HT-29 (cell line): ENCODE measurements at regions not wholly inside any gene's neighbourhood (a gene's known extent, or its start where the extent isn't known, plus 50 kb on each side); places are given as distances from the start of the nearest gene placed in this dataset.
"Not testable (repeated sequence)": the region's sequence is repeated elsewhere in the genome, so short reads cannot be mapped to it uniquely, and the experiment has no call there.

Source experiments
- DNase-seq: peaks from one replicate; pipeline ENCODE4 v3.0.0-alpha.2; 2015; ENCODE audit warnings: low spot score

DNA sequence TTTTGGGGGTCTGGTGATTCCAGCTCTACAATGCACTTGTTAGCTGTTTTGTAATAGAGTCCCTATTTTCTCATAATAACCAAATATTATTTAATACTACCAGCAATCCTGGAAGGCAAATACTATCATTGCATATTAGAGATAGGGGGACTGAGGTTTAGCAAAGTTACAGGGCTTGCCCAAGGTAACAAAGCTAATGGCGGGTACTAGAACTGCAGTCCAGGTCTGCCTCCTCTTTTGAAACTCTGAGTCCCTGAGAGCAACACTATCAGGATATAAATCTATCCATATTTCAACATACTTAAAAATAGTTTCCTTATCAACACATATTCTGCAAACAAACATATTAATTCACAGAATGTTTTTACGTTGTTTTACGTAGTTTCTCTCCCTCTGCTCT lies 235.5 kb upstream of the ACVR2A start:
- DNase-seq = no peak

DNA sequence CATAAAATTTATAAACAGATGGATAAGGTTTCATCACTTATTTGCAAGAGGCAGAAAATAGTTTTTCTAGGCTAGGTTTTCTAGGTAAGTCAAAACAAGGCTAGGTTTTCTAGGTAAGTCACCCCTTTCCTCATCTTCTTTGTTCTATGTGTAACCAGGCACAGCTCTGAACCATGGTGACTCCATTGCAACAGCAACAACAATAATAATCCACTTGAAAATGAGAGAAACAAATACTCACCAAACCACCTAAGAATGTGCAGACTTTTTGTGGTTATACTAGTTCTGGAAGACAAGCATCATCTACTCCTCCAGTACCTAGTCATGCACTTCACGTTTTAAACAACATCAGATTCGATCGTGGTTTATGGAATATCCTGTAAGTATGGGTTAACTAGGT lies 237.4 kb upstream of the ACVR2A start:
- no peak for DNase-seq

DNA sequence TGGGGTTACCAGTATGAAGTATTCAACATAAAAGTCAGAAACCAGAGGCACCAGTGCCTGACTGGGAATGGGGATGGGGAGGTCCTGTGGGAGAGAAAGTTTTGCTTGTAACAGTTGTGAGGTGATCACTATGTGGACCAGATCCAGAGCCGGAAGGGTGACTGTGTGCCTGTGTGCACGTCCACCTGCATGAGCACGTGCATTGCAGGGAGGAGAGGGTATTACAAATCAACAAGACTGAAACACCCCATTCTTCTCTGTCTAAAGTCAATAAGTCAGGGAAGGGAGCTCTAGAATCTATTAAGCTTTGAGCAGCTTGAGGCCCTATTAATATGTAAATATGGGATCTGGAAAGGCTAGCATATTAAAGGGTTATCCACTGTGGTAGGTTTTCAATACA lies 241.0 kb upstream of the ACVR2A start:
- no peak for DNase-seq

DNA sequence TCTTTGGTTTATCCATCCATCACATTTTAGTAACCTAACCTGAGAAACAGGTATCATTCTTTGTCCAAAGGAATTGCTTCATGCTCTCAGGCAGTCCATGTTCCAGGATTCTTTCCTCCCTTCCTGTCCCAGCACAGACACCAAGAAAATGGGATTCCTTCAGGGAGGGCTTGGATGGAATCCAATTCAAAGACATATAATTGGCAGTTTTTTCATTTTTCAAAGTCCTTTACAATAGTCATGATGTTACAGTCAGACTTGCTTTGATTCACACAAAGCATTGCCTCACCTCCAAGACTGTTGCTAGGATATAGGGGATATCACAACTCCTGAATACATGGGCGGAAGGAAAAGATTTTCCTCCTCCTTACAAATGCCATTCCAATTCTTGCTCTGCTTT lies 241.4 kb upstream of the ACVR2A start:
- no peak for DNase-seq

DNA sequence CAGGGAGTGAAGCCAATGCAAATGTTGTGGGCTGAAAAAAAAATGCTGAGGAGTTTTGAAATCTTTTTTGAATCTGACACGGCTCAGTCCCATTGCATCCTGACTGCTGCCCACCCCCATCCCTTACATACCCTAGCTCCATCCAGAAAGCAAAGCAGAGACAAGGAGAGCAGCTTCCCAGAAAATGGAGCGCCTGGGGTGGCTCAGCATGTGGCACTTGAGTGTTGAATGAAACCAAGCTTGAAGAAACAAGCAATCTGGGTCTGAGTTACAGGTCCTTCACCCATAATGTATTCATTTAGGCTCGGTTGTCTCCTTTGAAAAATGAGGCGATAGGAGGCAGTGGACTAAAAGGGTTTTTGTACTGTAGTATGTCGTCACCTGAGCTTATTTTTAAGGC lies 244.2 kb upstream of the ACVR2A start:
- DNase-seq = no peak

DNA sequence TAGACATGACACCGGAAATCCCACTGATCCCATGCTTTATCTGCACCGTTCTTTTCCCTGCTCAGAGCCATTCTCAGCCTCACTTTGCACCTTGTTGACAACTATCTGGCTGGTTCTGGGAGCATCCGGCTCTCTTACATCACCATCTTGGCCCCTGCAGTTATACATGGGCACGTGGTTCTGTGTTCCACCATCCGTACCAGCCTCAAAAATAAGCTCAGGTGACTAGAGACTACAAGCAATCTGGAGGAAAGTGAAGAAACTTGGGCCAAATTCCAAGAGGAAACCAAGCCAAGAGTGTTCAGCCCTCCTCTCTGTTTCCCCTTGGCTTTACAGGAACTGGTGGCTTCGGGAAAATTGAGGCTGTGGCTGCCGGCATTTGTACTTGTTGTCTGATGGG lies 244.6 kb upstream of the ACVR2A start:
- DNase-seq = no peak

DNA sequence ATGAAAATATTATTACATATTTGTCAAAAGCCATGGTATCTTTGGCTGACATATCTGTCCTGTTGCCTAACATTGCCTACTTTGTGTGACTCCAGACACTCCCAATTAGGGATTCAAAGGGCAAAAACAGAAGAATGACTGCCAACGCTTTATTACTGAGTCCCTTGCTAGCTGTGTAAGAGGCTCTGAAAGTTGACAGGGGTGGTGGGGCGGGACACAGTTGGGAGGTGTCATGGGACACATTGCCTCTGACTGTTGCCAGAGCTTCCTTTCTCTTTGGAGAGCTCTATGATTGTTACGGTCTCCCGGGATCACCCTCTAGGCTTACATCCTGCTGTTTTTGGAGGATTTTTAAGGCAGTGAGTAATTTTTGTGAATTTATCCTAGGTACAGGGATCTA lies 249.6 kb upstream of the ACVR2A start:
- DNase-seq = no peak

DNA sequence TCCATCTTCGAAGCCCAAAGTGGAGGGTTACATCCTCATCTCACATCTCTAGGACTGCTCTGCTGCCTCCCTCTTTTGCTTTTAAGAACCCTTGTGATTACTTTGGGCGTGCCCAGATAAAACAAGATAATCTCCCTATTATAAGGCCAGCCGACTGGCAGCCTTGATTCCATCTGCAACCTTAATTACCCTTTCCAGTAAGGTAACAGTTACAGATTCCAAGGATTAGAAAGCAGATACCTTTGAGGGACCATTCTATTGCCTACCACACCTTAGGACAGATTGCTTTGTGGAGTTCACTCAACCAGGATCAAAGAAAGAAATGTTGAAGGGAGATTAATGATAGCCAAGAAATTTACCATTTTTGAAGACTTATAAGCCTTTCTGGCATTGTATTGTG lies 250.8 kb upstream of the ACVR2A start:
- no peak for DNase-seq

DNA sequence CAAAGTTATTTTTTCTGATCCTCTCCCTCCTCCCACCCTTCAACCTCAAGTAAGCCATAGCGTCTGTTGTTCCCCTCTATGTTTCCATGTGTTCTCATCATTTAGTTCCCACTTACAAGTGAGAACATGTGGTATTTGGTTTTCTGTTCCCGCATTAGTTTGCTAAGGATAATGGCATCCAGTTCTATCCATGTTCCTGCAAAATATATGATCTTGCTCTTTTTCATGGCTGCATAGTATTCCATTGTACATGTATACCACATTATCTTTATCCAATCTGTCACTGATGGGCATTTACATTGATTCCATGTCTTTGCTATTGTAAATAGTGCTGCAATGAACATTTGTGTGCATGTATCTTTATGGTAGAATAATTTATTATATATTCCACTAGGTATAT lies 252.0 kb upstream of the ACVR2A start:
- not testable (repeated sequence) for DNase-seq

DNA sequence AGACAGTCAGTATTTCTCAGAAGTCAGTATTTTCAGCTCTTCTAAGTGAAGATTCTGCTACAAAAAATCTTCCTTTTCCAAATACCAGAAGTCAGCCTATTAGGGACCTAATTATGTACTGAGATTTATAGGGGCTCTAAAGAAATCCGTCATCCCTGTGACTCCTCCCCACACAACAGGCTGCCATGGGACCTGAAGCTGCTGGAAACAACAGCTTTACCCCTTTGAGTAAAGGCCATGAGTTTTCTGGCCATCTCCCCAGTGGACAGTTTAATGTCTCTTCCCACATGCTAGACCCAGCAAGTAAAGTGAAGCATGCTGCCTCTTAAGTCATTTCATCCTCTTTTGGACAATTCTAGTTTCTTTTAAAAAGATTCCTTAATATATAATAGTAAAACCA lies 255.7 kb upstream of the ACVR2A start:
- no peak for DNase-seq

DNA sequence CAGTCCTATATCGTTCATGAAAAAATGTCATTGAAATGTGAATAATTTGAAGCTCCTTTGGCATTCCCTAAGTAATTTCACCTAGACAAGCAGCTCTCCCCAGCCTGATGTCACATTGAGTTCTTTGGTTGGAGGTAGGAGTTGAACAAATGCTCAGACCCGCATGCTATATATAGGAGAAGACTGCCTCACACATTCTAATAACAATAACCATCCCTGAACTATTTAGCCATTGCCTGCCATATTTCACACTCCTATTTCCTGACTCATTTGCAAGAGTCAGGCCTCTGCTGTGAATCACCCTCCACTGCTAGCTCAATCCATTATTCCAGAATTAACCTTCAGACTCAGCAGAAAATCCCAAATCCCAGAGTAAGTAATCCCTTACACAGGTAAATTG lies 256.6 kb upstream of the ACVR2A start:
- DNase-seq = no peak

DNA sequence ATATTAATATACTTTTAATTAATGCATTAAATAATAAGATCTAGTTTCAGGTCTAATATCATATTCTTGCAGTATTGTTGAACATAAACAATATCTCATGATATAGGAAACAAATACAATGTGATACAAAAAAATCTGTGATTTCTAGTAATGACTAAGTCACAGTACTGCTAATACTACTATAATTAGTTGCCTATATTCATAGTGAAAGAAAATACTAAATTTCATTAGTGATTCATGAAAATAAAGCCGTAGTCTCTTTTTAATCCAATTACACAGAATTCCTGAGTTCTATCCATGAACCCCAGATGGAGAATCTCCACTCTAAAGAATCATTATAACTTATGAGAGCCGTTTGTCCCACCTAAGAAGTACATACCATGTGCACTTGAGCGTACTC lies 266.3 kb upstream of the ACVR2A start:
- no peak for DNase-seq

DNA sequence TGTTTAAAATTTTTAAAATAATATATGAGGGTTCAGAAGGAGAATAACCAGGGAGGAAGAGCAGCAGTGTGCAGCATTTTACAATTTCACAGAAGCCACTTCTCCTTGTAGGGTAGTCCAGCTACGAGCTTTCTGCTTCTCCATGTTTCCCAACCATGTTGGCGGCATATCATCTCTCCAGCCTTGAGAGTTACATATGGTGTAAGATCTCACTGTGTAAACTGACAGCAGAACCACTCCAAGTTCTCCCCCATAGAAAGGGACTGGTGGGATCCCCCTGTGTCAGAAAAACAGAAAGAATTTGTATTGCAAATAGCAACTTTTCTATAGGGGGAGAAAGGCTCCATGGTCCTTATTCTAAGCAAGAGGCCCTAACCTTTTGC lies 266.8 kb upstream of the ACVR2A start:
- DNase-seq = no peak

DNA sequence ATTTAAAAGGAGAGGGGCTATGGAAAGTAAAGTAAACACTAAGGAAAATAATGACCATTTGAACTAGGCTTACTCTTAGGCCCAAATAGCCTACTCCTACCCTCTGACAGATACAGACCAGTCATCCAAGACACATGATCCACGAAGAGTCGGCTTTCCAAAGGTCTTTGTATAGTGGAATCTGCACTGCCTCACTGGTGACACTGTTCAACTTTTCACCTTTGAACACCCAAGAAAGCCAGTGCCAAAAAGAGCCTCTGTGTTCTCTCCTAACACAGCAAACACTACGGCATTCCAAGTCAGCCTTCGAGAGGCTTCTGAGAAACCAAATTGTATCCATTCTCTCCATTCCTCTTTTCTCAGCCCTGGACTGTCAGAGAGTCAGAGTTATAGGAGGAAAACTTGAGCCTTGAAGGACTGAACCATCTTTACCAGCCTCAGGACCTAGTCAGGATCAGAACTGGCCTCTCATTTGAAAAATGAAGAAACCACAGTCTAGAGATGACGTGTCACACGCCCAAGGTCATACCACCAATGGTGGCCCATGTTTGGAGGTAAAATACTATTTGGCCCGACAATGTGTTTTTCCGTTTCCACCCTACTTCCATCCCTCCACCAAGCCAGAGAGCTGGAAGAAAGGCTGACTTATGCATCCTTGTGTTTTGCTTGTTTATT lies 267.4 kb upstream of the ACVR2A start:
- DNase-seq = no peak

DNA sequence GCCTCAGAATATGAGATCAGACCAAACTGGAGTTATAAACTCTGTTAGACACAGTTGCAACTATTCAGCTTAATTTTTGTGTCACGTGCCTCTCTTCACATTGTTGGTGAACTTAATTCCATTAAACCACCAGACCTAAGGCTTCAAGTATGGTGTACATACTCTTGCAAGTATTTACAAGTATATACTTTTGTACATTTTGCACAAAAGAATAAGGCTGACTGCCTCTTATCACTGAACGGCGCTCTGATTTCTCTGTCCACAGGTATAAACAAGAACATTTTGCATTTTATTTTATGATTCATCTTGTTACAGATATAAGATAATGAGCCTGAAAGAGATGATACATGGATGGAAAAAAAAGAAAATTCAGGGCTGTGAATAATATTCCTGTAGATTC lies 269.7 kb upstream of the ACVR2A start:
- DNase-seq = no peak

DNA sequence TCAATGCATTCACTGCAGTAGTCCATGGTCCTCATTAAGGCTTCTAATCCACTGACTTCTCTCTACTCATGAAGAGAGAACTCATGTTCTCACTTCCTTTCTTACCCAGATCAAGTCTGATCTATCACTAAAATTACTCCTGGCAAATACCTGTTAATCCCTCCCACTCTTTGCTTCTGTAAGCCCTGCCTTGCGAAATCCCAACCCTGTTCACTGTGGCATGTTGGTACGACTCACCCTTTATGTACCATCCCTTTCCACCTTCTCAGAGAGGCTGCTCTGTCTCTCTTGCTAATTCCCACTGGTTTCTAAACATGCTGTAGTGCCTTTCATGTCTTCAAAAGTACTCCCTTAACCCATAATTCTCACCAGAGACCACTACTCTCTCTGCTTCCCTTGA lies 272.2 kb upstream of the ACVR2A start:
- DNase-seq = no peak

DNA sequence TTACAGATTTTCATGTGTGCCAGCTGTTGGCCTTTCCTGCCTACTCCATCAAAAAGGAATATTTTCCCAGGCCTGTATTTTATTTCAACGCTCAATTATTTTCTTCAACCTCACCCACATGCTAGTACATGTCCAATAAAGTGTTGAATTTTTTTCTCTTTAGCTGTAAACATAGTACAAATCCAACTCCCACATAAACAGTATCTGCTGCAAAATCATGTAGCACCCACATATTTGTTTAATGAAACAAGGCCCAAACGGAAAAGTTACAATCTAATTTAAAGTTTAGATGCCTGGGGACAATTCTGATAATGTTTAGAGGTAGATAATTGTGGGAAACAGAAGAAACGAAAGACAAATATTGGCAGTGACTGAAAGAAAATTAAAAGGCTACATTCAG lies 275.4 kb upstream of the ACVR2A start:
- no peak for DNase-seq

DNA sequence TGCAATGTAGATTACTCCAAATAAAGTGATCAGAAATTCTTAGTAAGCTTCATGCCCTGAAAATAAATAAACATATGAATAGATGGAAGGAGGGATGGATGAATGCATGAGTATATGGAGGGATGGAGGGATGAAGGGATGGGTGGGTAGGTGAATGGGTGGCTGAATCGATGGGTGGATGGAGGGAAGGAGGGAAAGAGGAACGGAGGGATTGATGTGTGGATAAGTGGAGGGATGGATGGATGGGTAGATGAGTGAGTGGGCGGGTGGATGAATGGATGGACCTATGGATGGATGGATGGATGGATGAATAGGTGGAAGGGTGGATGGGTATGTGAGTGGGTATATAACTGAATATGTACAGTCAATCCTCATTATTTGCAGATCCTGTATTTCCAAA lies 276.7 kb upstream of the ACVR2A start:
- no peak for DNase-seq

DNA sequence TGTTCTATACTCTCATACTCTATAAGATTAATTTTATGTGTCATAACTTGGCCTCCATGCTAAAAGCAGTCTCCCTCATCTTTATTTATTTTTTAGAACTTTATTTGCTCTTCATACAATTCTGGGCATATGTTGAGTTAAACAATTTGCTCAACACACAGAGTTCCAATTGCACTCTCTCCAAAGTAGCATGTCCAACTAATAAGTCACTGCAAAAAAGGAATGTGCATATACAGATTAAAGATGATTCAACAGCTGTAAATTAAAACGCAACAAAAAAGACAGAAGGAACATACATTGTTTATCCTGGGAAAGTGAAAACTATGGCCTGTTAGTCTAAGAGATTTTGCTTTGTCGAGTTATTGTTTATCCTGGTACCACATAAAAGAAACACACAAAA lies 277.7 kb upstream of the ACVR2A start:
- no peak for DNase-seq

DNA sequence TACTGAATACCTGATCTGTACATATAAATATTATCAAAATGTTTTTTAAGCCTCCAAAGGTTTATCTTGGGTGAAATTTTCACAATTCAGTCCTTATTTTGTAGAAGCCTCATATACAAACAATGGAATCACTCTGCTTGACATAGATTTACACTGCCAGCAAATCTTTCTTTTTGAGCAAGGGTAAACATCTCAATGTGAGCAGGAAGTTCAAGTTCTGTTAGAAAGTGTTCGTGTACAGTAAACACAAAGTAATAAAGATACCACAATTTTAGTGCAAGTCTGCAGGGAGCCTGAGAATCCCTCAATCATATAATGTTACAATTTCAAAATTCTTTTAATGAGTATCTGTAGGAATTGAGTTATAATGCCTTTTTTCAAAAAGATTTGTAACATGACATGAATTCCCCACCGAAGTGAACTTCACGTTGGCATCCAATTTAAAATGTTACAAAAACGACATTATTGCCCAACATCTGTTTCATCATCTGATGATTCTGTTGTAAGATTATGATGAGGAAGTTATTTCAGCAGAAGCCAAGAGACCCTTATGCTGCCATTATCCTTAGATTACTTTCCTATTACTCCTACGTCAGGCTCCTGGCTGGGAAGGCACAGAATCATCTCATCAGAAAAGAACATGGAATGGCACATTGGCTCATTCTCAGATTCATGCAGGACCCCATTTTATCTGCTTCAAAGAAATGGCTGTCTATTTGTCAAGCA lies 283.9 kb upstream of the ACVR2A start:
- no peak for DNase-seq

DNA sequence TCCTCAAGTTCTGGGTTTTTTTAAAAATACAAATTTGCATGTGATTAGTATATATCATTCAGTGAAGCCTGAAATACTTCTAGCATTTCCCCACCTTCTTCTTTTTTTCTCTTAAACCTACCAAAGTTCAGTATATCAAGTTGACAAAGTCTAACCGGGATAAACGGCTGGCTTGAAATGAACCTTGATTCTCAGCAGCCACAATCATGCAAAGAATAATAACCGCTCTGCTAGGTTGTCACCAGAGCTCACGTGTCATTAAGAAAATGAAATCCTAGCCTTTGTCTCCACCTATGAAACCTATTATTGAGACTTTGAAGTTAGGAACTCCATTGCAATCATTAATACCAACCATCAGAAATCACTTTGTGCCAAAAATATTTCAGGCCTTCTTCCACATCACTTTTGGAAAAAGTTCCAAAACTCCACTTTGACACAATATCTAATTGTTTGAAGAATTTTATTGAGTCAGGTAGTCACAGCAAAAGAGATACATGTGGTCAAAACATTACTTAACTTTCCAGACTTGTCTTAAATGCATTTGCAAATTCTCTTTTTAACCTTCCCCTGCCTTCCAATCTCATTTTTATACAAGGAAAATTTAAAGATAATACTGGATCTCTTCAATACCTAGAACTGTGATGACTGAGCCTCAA lies 285.6 kb upstream of the ACVR2A start:
- no peak for DNase-seq

DNA sequence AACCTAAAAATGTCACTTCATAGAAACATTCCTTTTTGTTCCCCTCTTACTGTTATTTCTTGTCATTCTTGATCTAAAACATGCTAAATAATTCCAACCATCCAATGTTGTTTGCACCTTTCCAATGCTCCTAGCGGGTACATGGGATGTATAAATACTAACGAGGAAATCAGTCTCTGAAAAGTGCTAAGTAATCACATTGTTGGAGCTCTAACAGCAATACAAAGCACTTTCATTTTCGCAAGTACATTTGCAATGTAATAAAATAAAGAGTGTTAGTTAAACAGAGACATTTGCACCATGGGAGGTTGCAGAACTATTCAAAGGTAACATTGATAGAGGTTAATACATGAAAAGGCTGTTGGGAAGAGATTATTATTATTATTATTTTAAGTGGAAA lies 286.2 kb upstream of the ACVR2A start:
- no peak for DNase-seq

DNA sequence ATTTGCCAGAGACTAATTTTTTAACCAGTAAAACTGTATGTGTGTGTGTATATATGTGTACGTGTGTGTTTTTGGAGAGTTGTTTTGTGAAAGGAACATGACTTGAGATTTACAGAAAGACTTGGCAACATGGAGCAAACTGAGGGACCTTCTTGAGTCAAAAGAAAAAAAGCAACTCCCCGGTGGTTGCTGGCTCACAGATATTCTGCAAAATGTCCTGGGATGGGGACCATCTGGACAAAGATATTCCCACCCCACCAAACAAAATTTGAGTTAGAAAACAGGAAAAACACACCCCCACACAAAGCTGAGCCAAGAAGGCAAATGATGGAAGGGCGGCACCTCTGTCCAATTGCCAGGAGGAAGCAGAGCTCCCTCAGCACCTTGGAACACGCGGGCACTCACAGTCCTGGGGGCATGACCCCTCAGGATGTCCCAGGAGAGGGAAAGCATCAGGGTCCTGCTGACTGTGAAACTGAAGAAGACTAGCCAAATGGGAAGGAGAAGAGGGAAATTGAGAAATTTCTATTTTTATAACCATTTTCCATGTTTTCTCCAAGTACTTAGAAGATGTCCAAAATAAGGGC lies 290.2 kb upstream of the ACVR2A start:
- no peak for DNase-seq
